IPS-11a (cell line): ENCODE measurements at regions not wholly inside any gene's neighbourhood (a gene's known extent, or its start where the extent isn't known, plus 50 kb on each side); places are given as distances from the start of the nearest gene placed in this dataset.
"Not testable (repeated sequence)": the region's sequence is repeated elsewhere in the genome, so short reads cannot be mapped to it uniquely, and the experiment has no call there.

Experiments used
- H3K4me3 ChIP-seq: one replicate; pipeline ENCODE4 v1.5.1; 2013; ENCODE audit warnings: low read depth, low read length, control low read depth

- no peak overlapping the region for H3K4me3 ChIP-seq
Measured at GRCh38 chr9:95788021-95788420, 87.5 kb upstream of the ERCC6L2 start.

- no peak overlapping the region for H3K4me3 ChIP-seq
Measured at GRCh38 chr9:95785209-95785608, 90.3 kb upstream of the ERCC6L2 start.

GRCh38 chr9:95784318-95784717, 91.2 kb upstream of the ERCC6L2 start:
- no peak overlapping the region for H3K4me3 ChIP-seq

- H3K4me3 ChIP-seq = no peak overlapping the region
Measured at GRCh38 chr9:95783426-95783975, 92.0 kb upstream of the ERCC6L2 start.

- no peak overlapping the region for H3K4me3 ChIP-seq
Measured at GRCh38 chr9:95780751-95781150, 94.7 kb upstream of the ERCC6L2 start.

- no peak overlapping the region for H3K4me3 ChIP-seq
Measured at GRCh38 chr9:95780121-95780520, 95.4 kb upstream of the ERCC6L2 start.

- not testable (repeated sequence) for H3K4me3 ChIP-seq
Measured at GRCh38 chr9:95779597-95779996, 95.9 kb upstream of the ERCC6L2 start.

GRCh38 chr9:95778957-95779356, 96.5 kb upstream of the ERCC6L2 start:
- H3K4me3 ChIP-seq = no peak overlapping the region

GRCh38 chr9:95777136-95777535, 98.4 kb upstream of the ERCC6L2 start:
- no peak overlapping the region for H3K4me3 ChIP-seq

- no peak overlapping the region for H3K4me3 ChIP-seq
Measured at GRCh38 chr9:95776176-95776575, 99.3 kb upstream of the ERCC6L2 start.

GRCh38 chr9:95775191-95775590, 100.3 kb upstream of the ERCC6L2 start:
- no peak overlapping the region for H3K4me3 ChIP-seq

- no peak overlapping the region for H3K4me3 ChIP-seq
Measured at GRCh38 chr9:95773053-95773418, 102.5 kb upstream of the ERCC6L2 start.

GRCh38 chr9:95772320-95773052, 103.0 kb upstream of the ERCC6L2 start:
- no peak overlapping the region for H3K4me3 ChIP-seq

- H3K4me3 ChIP-seq = no peak overlapping the region
Measured at GRCh38 chr9:95771556-95772246, 103.8 kb upstream of the ERCC6L2 start.

- H3K4me3 ChIP-seq = no peak overlapping the region
Measured at GRCh38 chr9:95770653-95771131, 104.8 kb upstream of the ERCC6L2 start.

- no peak overlapping the region for H3K4me3 ChIP-seq
Measured at GRCh38 chr9:95769909-95770433, 105.5 kb upstream of the ERCC6L2 start.

GRCh38 chr9:95769473-95769872, 106.0 kb upstream of the ERCC6L2 start:
- H3K4me3 ChIP-seq = no peak overlapping the region

- H3K4me3 ChIP-seq = no peak overlapping the region
Measured at GRCh38 chr9:95766906-95767305, 108.6 kb upstream of the ERCC6L2 start.

- H3K4me3 ChIP-seq = no peak overlapping the region
Measured at GRCh38 chr9:95764533-95765319, 110.8 kb upstream of the ERCC6L2 start.

- no peak overlapping the region for H3K4me3 ChIP-seq
Measured at GRCh38 chr9:95763983-95764382, 111.5 kb upstream of the ERCC6L2 start.

GRCh38 chr9:95763006-95763405, 112.5 kb upstream of the ERCC6L2 start:
- no peak overlapping the region for H3K4me3 ChIP-seq
